Neutrophil (primary cell): ENCODE measurements at regions not wholly inside any gene's neighbourhood (a gene's known extent, or its start where the extent isn't known, plus 50 kb on each side); places are given as distances from the start of the nearest gene placed in this dataset.

ENCODE experiments used
- H3K27ac ChIP-seq: fragments of 200-600 bp; sonication (generic); 2 replicates; pipeline ENCODE4 v1.5.1; 2016; ENCODE audit warnings: mild to moderate bottlenecking, moderate library complexity
- H3K27me3 ChIP-seq: fragments of 200-600 bp; sonication (generic); 2 replicates; pipeline ENCODE4 v1.6.0; 2016; ENCODE audit warnings: mild to moderate bottlenecking
- H3K36me3 ChIP-seq: fragments of 200-600 bp; sonication (generic); 2 replicates; pipeline ENCODE4 v1.5.1; 2017
- H3K4me1 ChIP-seq, 2 experiments: fragments of 200-600 bp in 1 of 2; sonication (generic) in 1 of 2; 1 replicate in 1 of 2; 2 replicates in 1 of 2; pipeline versions ENCODE4 v1.5.1 to v1.6.1; 2013 to 2016; ENCODE audit warnings: low read depth in 1 of 2, low read length in 1 of 2, mild to moderate bottlenecking in 1 of 2, moderate library complexity in 1 of 2; ENCODE audit not compliant: control insufficient read depth in 1 of 2, insufficient read depth in 1 of 2
- H3K4me3 ChIP-seq, 2 experiments: fragments of 200-600 bp in 1 of 2; sonication (generic) in 1 of 2; 1 replicate in 1 of 2; 2 replicates in 1 of 2; pipeline ENCODE4 v1.5.1; 2013 to 2016; ENCODE audit warnings: low read depth in 1 of 2, low read length in 1 of 2, mild to moderate bottlenecking in 1 of 2, moderate library complexity in 1 of 2
- H3K9me3 ChIP-seq: fragments of 200-600 bp; sonication (generic); 2 replicates; pipeline ENCODE4 v1.5.1; 2016
- CTCF ChIP-seq: fragments of 200-600 bp; sonication (generic); IDR thresholded peaks from 2 replicates; pipeline ENCODE4 v1.5.1; 2016; ENCODE audit warnings: antibody characterized with exemption

DNA sequence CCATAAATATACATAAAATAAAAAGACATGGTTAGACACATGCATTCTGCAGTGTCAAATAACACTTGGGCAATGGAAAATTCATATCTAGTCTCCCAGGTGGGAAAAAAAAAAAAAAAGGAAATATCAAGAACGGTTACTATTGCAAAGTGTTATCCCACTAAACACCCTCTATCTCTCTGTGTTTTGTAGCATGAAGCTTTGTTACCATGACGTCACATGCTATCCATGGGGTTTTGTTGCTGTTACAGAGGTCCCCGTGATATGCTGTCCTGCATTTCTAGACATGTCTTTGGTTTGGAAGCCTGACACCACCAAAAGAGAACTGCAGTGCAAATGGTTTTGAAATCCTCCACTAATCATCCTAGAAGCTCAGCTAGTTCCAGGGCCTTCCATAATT, 50.7 kb upstream of the TLR3 start:
- no peaks in the 10 kb centered on the region for H3K9me3 ChIP-seq
- no peak overlapping the region for H3K4me3 ChIP-seq
- no peaks in the 10 kb centered on the region for H3K36me3 ChIP-seq
- no peak overlapping the region for H3K27ac ChIP-seq
- H3K27me3 ChIP-seq, result peaks cover 13% of the 10 kb centered on the region
- no peaks in the 10 kb centered on the region for H3K4me1 ChIP-seq
- TF ChIP-seq CTCF, result no peak

- TF ChIP-seq CTCF, result no peak
- Histone ChIP-seq H3K27ac (no peak overlapping the region), H3K9me3 (no peaks in the 10 kb centered on the region), H3K27me3 (peaks cover 13% of the 10 kb centered on the region), H3K36me3 (no peaks in the 10 kb centered on the region), H3K4me3 (no peak overlapping the region), H3K4me1 (no peaks in the 10 kb centered on the region)
These were observed 50.2 kb upstream of the TLR3 start for GRCh38 chr4:186018784-186019183.
